HEK293T (cell line): ENCODE measurements at regions not wholly inside any gene's neighbourhood (a gene's known extent, or its start where the extent isn't known, plus 50 kb on each side); places are given as distances from the start of the nearest gene placed in this dataset.

Experiments used
- CTCF ChIA-PET: fragments of 350-600 bp; formaldehyde crosslinking; extraction: SDS; loops from one replicate; lab custom pipeline; 2021; ENCODE audit warnings: antibody characterized with exemption, inconsistent platforms; lab: Yijun Ruan, JAX
- POLR2A ChIA-PET: fragments of 350-600 bp; formaldehyde crosslinking; extraction: SDS; loops from one replicate; lab custom pipeline; 2020; ENCODE audit warnings: antibody characterized with exemption, inconsistent platforms; lab: Yijun Ruan, JAX
- DNase-seq: peaks from one replicate; pipeline ENCODE4 v3.0.0; 2012; ENCODE audit warnings: mixed read lengths; ENCODE audit errors: extremely low spot score
- ARNT ChIP-seq: fragments of 450-650 bp; IDR thresholded peaks from 2 replicates; pipeline ENCODE4 v1.6.1; 2017; ENCODE audit warnings: mild to moderate bottlenecking
- BHLHE40 ChIP-seq: fragments of 450-650 bp; IDR thresholded peaks from 2 replicates; pipeline ENCODE4 v1.6.1; 2016; ENCODE audit warnings: mild to moderate bottlenecking, moderate library complexity, borderline replicate concordance
- CTBP1 ChIP-seq: fragments of 450-650 bp; IDR thresholded peaks from 2 replicates; pipeline ENCODE4 v1.6.1; 2016; ENCODE audit warnings: borderline replicate concordance
- ELF4 ChIP-seq: fragments of 450-650 bp; IDR thresholded peaks from 2 replicates; pipeline ENCODE4 v1.6.1; 2017; ENCODE audit warnings: antibody characterized with exemption
- FOXA1 ChIP-seq: fragments of 450-650 bp; IDR thresholded peaks from 2 replicates; pipeline ENCODE4 v1.6.1; 2016; ENCODE audit warnings: mild to moderate bottlenecking
- FOXK2 ChIP-seq: fragments of 450-650 bp; IDR thresholded peaks from 2 replicates; pipeline ENCODE4 v1.6.1; 2016; ENCODE audit warnings: mild to moderate bottlenecking
- FOXM1 ChIP-seq: fragments of 450-650 bp; IDR thresholded peaks from 2 replicates; pipeline ENCODE4 v1.6.1; 2017; ENCODE audit warnings: mild to moderate bottlenecking, borderline replicate concordance
- HDGF ChIP-seq: fragments of 450-650 bp; IDR thresholded peaks from 2 replicates; pipeline ENCODE4 v1.6.1; 2017; ENCODE audit warnings: antibody characterized with exemption, borderline replicate concordance
- L3MBTL2 ChIP-seq: fragments of 450-650 bp; conservative IDR thresholded peaks from 2 replicates; pipeline ENCODE4 v1.6.1; 2016; ENCODE audit warnings: mild to moderate bottlenecking
- LEF1 ChIP-seq: fragments of 450-650 bp; IDR thresholded peaks from 2 replicates; pipeline ENCODE4 v1.6.1; 2017; ENCODE audit warnings: mild to moderate bottlenecking, borderline replicate concordance
- NFRKB ChIP-seq: fragments of 450-650 bp; IDR thresholded peaks from 2 replicates; pipeline ENCODE4 v1.6.1; 2016; ENCODE audit warnings: mild to moderate bottlenecking, moderate library complexity
- PKNOX1 ChIP-seq: fragments of 450-650 bp; IDR thresholded peaks from 2 replicates; pipeline ENCODE4 v1.6.1; 2016
- SP1 ChIP-seq: fragments of 450-650 bp; IDR thresholded peaks from 2 replicates; pipeline ENCODE4 v1.6.1; 2017
- SUZ12 ChIP-seq: fragments of 450-650 bp; IDR thresholded peaks from 2 replicates; pipeline ENCODE4 v1.6.1; 2016; ENCODE audit warnings: mild to moderate bottlenecking
- TARDBP ChIP-seq: fragments of 450-650 bp; IDR thresholded peaks from 2 replicates; pipeline ENCODE4 v1.6.1; 2016
- ZNF384 ChIP-seq: fragments of 450-650 bp; IDR thresholded peaks from 2 replicates; pipeline ENCODE4 v1.6.1; 2016

DNA sequence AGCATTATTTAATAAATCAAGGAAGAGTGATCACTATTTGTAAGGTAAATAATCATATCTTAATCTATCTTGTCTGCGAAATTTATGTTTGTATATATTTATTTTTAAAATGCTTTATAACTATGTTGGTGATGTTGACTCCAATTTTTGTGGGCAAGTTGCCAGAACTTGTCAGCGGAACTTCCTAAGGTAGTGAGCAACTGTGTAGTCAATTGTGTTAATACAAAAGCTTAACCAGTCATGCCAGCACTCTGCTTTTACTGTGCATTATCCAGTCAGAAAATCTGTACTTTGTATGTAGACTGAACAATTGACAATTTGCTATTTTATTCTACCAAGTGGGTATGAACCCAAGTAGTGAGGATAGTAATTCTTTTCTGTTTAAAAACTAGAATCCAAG lies 61.9 kb upstream of the RND3 start:
- TF ChIP-seq SUZ12 (no peak), FOXK2 (no peak), BHLHE40 (no peak), ZNF384 (no peak), PKNOX1 (no peak), TARDBP (no peak), FOXA1 (no peak), ARNT (no peak), NFRKB (no peak)
- no peak for DNase-seq
- POLR2A ChIA-PET = no interaction called here
- CTCF ChIA-PET = no interaction called here

GRCh38 chr2:150548527-150548926 lies 61.1 kb upstream of the RND3 start:
- ChIA-PET POLR2A (no interaction called here), CTCF (interaction anchor here (0.6 to 0.8 kb wide), 3 partner anchors 9 to 17 kb away, joined by 4 to 6 read pairs (median 5); no protein-coding TSS in a partner anchor)
- peak; percentile 29 for DNase-seq
- no peak for TF ChIP-seq SP1
- TF ChIP-seq PKNOX1 = no peak
- TF ChIP-seq FOXM1 = no peak
- no peak for TF ChIP-seq SUZ12
- no peak for TF ChIP-seq BHLHE40
- TF ChIP-seq LEF1 = no peak

GRCh38 chr2:150545916-150546315 lies 58.4 kb upstream of the RND3 start:
- TF ChIP-seq FOXM1 = no peak
- no peak for TF ChIP-seq NFRKB
- TF ChIP-seq ZNF384 = no peak
- no peak for TF ChIP-seq SUZ12
- no peak for TF ChIP-seq ELF4
- TF ChIP-seq CTBP1 = no peak
- no peak for TF ChIP-seq FOXK2
- TF ChIP-seq ARNT = no peak
- TF ChIP-seq L3MBTL2 = no peak
- TF ChIP-seq BHLHE40 = no peak
- TF ChIP-seq TARDBP = no peak
- TF ChIP-seq HDGF = no peak
- TF ChIP-seq LEF1 = no peak

GRCh38 chr2:150544731-150545130 lies 57.3 kb upstream of the RND3 start:
- ChIA-PET POLR2A (no interaction called here), CTCF (no interaction called here)
- TF ChIP-seq PKNOX1 (no peak), ZNF384 (no peak), ARNT (no peak), FOXM1 (no peak)
- no peak for DNase-seq

More at GRCh38 chr2:150545916-150546315, 58.4 kb upstream of the RND3 start:
- ChIA-PET POLR2A (no interaction called here), CTCF (no interaction called here)
- no peak for DNase-seq

- CTCF ChIA-PET = no interaction called here
- POLR2A ChIA-PET = no interaction called here
These were observed 55.2 kb upstream of the RND3 start for GRCh38 chr2:150542692-150543091.

More at GRCh38 chr2:150542692-150543091, 55.2 kb upstream of the RND3 start:
- no peak for DNase-seq
- TF ChIP-seq SP1 (no peak), L3MBTL2 (no peak), FOXK2 (no peak), ZNF384 (no peak), SUZ12 (no peak), CTBP1 (no peak), HDGF (no peak), FOXM1 (no peak), NFRKB (no peak), LEF1 (no peak), ARNT (no peak), ELF4 (no peak), TARDBP (no peak), FOXA1 (no peak), BHLHE40 (no peak), PKNOX1 (no peak)
